GM12878 (cell line): ENCODE measurements at regions not wholly inside any gene's neighbourhood (a gene's known extent, or its start where the extent isn't known, plus 50 kb on each side); places are given as distances from the start of the nearest gene placed in this dataset.

Experiments used
- ATAC-seq: fragments of 200-7000 bp; cut with Tn5 transposase; 3 replicates; pipeline ENCODE4 v1.9.1; 2020; ENCODE audit warnings: mild to moderate bottlenecking, moderate library complexity
- BruUV-seq: library from RNA; stranded (reverse); fragments of 400-500 nt; replicated peaks from 2 replicates; lab custom pipeline; 2021; lab: Mats Ljungman, UMichigan
- CTCF ChIA-PET: fragments of 300-600 bp; sonication (Branson Sonifier 250); formaldehyde crosslinking; extraction: SDS; loops from one replicate; lab custom pipeline; 2021; ENCODE audit warnings: inconsistent platforms; lab: Yijun Ruan, JAX
- POLR2A ChIA-PET: fragments of 350-600 bp; formaldehyde crosslinking; extraction: SDS; loops from one replicate; lab custom pipeline; 2021; ENCODE audit warnings: inconsistent platforms; lab: Charles Lee
- RAD21 ChIA-PET: fragments of 300-600 bp; sonication (Branson Sonifier 250); formaldehyde crosslinking; loops from one replicate; lab custom pipeline; 2023; ENCODE audit warnings: antibody characterized with exemption; ENCODE audit not compliant: unreplicated experiment; lab: Charles Lee
- SMC1A ChIA-PET: fragments of 300-600 bp; sonication (Branson Sonifier 250); formaldehyde crosslinking; loops from one replicate; lab custom pipeline; 2023; ENCODE audit not compliant: unreplicated experiment, uncharacterized antibody; lab: Charles Lee
- DNase-seq: peaks from one replicate; pipeline ENCODE4 v3.0.0-alpha.2; 2011; ENCODE audit warnings: low read depth, low spot score
- FAIRE-seq: peaks from 3 replicates; lab custom pipeline; 2011; peaks lifted over from hg19 to GRCh38; lab: Jason Lieb, UNC
- H2AFZ ChIP-seq: 2 replicates; pipeline ENCODE4 v1.6.0; 2011; ENCODE audit warnings: low read depth, low read length, control low read depth; ENCODE audit not compliant: control insufficient read depth
- H3K27ac ChIP-seq: 2 replicates; pipeline ENCODE4 v1.5.1; 2011; ENCODE audit warnings: control low read depth; ENCODE audit not compliant: control insufficient read depth, insufficient read depth
- H3K27me3 ChIP-seq, 2 experiments: replicated peaks in 1 of 2; 2 replicates each; pipeline versions ENCODE4 v1.6.0 to v1.6.1; 2011; ENCODE audit warnings: low read length in 1 of 2; ENCODE audit not compliant: control insufficient read depth in 2 of 2, insufficient read depth in 2 of 2
- H3K36me3 ChIP-seq, 2 experiments: 2 replicates each; pipeline ENCODE4 v1.5.1; 2011; ENCODE audit warnings: low read length in 1 of 2; ENCODE audit not compliant: control insufficient read depth in 2 of 2, insufficient read depth in 2 of 2
- H3K4me1 ChIP-seq: 2 replicates; pipeline ENCODE4 v1.6.1; 2011; ENCODE audit warnings: mild to moderate bottlenecking, low read length, moderate library complexity, mixed read lengths; ENCODE audit not compliant: control insufficient read depth, insufficient read depth
- H3K4me2 ChIP-seq: 2 replicates; pipeline ENCODE4 v1.6.0; 2011; ENCODE audit warnings: control low read depth; ENCODE audit not compliant: control insufficient read depth, insufficient read depth
- H3K4me3 ChIP-seq: fragments of 200-600 bp; sonication (generic); 2 replicates; pipeline ENCODE4 v1.5.1; 2016
- H3K79me2 ChIP-seq: 2 replicates; pipeline ENCODE4 v1.6.0; 2011; ENCODE audit warnings: low read length; ENCODE audit not compliant: control insufficient read depth, insufficient read depth
- H3K9ac ChIP-seq: 2 replicates; pipeline ENCODE4 v1.8.0; 2011; ENCODE audit warnings: low read length, control low read depth, mixed read lengths; ENCODE audit not compliant: control insufficient read depth, insufficient read depth
- H3K9me3 ChIP-seq: replicated peaks from 3 replicates; pipeline ENCODE4 v1.5.1; 2011; ENCODE audit warnings: mild to moderate bottlenecking, low read length; ENCODE audit not compliant: control insufficient read depth, insufficient read depth
- H4K20me1 ChIP-seq: 2 replicates; pipeline ENCODE4 v1.6.0; 2011; ENCODE audit not compliant: control insufficient read depth, insufficient read depth
- BHLHE40 ChIP-seq, 2 experiments: fragments of 450-650 bp in 1 of 2; IDR thresholded peaks; 2 replicates each; pipeline ENCODE4 v1.6.1; 2011 to 2017; ENCODE audit warnings: low read depth in 2 of 2, borderline replicate concordance in 1 of 2, improper control_type of control experiment in 1 of 2, low read length in 1 of 2, mild to moderate bottlenecking in 1 of 2
- CBX5 ChIP-seq: sonication (generic); IDR thresholded peaks from 2 replicates; pipeline ENCODE4 v1.6.1; 2016; ENCODE audit warnings: low read depth, moderate library complexity, mild to moderate bottlenecking, inconsistent platforms
- CEBPB ChIP-seq, 2 experiments: fragments of 150-350 bp in 1 of 2; IDR thresholded peaks; 2 replicates each; pipeline ENCODE4 v1.6.1; 2012 to 2014; ENCODE audit warnings: low read depth in 2 of 2, low read length in 2 of 2, borderline replicate concordance in 1 of 2, inconsistent platforms in 1 of 2
- CEBPZ ChIP-seq: fragments of 150-350 bp; IDR thresholded peaks from 2 replicates; pipeline ENCODE4 v1.6.1; 2016; ENCODE audit warnings: low read depth, low read length
- CREM ChIP-seq: IDR thresholded peaks from 2 replicates; pipeline ENCODE4 v1.6.1; 2014; ENCODE audit warnings: antibody characterized with exemption, low read depth
- FOXM1 ChIP-seq: IDR thresholded peaks from 2 replicates; pipeline ENCODE4 v1.6.1; 2012; ENCODE audit warnings: low read depth, mild to moderate bottlenecking, inconsistent platforms, low read length, moderate library complexity
- IRF3 ChIP-seq: fragments of 450-650 bp; IDR thresholded peaks from 2 replicates; pipeline ENCODE4 v1.6.1; 2014; ENCODE audit warnings: mild to moderate bottlenecking
- KAT2A ChIP-seq: conservative IDR thresholded peaks from 2 replicates; pipeline ENCODE4 v1.6.1; 2011; ENCODE audit warnings: low read depth, low read length; ENCODE audit not compliant: control insufficient read depth
- MTA2 ChIP-seq: fragments of 450-650 bp; IDR thresholded peaks from 2 replicates; pipeline ENCODE4 v1.6.1; 2016; ENCODE audit warnings: low read depth, mild to moderate bottlenecking, moderate library complexity
- NR2C2 ChIP-seq: IDR thresholded peaks from 2 replicates; pipeline ENCODE4 v1.6.1; 2011; ENCODE audit warnings: borderline replicate concordance, low read depth; ENCODE audit not compliant: control insufficient read depth, insufficient read length
- POLR2A ChIP-seq: IDR thresholded peaks from 2 replicates; pipeline ENCODE4 v1.6.1; 2011; ENCODE audit warnings: low read depth, mild to moderate bottlenecking, low read length
- POLR2AphosphoS2 ChIP-seq: IDR thresholded peaks from 2 replicates; pipeline ENCODE4 v1.6.1; 2011; ENCODE audit warnings: low read depth, mild to moderate bottlenecking, low read length, improper control_type of control experiment, moderate library complexity
- RAD21 ChIP-seq: IDR thresholded peaks from 2 replicates; pipeline ENCODE4 v1.6.1; 2011; ENCODE audit warnings: mild to moderate bottlenecking, low read depth, low read length, moderate library complexity; ENCODE audit not compliant: insufficient read depth
- SIX5 ChIP-seq: IDR thresholded peaks from 2 replicates; pipeline ENCODE4 v1.6.1; 2011; ENCODE audit warnings: mild to moderate bottlenecking, low read depth, low read length, moderate library complexity; ENCODE audit not compliant: severe bottlenecking
- SMARCA5 ChIP-seq: fragments of 450-650 bp; IDR thresholded peaks from 2 replicates; pipeline ENCODE4 v1.6.1; 2017; ENCODE audit warnings: mild to moderate bottlenecking
- TAF1 ChIP-seq: IDR thresholded peaks from 2 replicates; pipeline ENCODE4 v1.6.1; 2011; ENCODE audit warnings: mild to moderate bottlenecking, low read depth, low read length, borderline replicate concordance
- ZBTB33 ChIP-seq: fragments of 450-650 bp; IDR thresholded peaks from 2 replicates; pipeline ENCODE4 v1.6.1; 2017; ENCODE audit warnings: mild to moderate bottlenecking
- WGBS: methylation state at CpG from one replicate; pipeline ENCODE4 v1.1.6; 2016; ENCODE audit warnings: low lambda C conversion rate; ENCODE audit not compliant: insufficient replicate concordance, insufficient coverage; ENCODE audit errors: missing lambda C conversion rate; 5-methylcytosine and 5-hydroxymethylcytosine counted together
- in situ Hi-C: fragments of 300-500 bp; cut with MboI; formaldehyde crosslinking; loops from 9 replicates; pipeline ENCODE4 v1.14.3; 2018; ENCODE audit warnings: mixed read lengths
- intact Hi-C: fragments of 100-400 bp; cut with micrococcal nuclease; formaldehyde crosslinking; loops from one replicate; pipeline ENCODE4 v1.14.2; 2022; ENCODE audit not compliant: unreplicated experiment

- no peak overlapping the region for H3K9ac ChIP-seq
- SMC1A ChIA-PET: no interaction called here
- TF ChIP-seq NR2C2 (no peak), POLR2AphosphoS2 (no peak), TAF1 (no peak), BHLHE40 (IDR thresholded peaks at IDR 0.05; ENCODE audit: borderline replicate concordance in 1 of 2, low read depth in 2 of 2, low read length in 1 of 2) (no peak), CEBPZ (no peak), SIX5 (no peak), POLR2A (no peak), CREM (no peak), KAT2A (no peak), MTA2 (no peak), ZBTB33 (no peak), RAD21 (no peak), FOXM1 (no peak), CBX5 (no peak), IRF3 (no peak), SMARCA5 (no peak), CEBPB (IDR thresholded peaks at IDR 0.05; ENCODE audit: borderline replicate concordance in 1 of 2, low read depth in 2 of 2, low read length in 2 of 2) (no peak)
- TF ChIP-seq, all 136 proteins: peak for 0
- no TSS peak for BruUV-seq
- DNase-seq (no peak), FAIRE-seq (no peak), ATAC-seq (no peak)
- in situ Hi-C loops: no loop called here
- ChIA-PET RAD21 (interaction anchor here (0.6 kb wide), 1 partner anchor 55 kb away, joined by 3 read pairs; no protein-coding TSS in a partner anchor), CTCF (no interaction called here), POLR2A (no interaction called here)
- no peaks in the 10 kb centered on the region for H4K20me1 ChIP-seq
- intact Hi-C loops: no loop called here
- no peaks in the 10 kb centered on the region for H3K36me3 ChIP-seq
- no peak overlapping the region for H3K4me2 ChIP-seq
- no peaks in the 10 kb centered on the region for H3K9me3 ChIP-seq
- H3K4me1 ChIP-seq: no peaks in the 10 kb centered on the region
- 0% methylated on average over 2 of the region's 2 CpGs for WGBS
- no peaks in the 10 kb centered on the region for H3K79me2 ChIP-seq
- no peak overlapping the region for H2AFZ ChIP-seq
- H3K27ac ChIP-seq: no peak overlapping the region
- no peak overlapping the region for H3K4me3 ChIP-seq
- H3K27me3 ChIP-seq: no peaks in the 10 kb centered on the region; a peak in 1 of 4 replicates
Measured at GRCh38 chr12:123098780-123099179, 52.1 kb downstream of the PITPNM2 start.
